GM18502 (cell line): ENCODE measurements at regions not wholly inside any gene's neighbourhood (a gene's known extent, or its start where the extent isn't known, plus 50 kb on each side); places are given as distances from the start of the nearest gene placed in this dataset.

Experiments
- ATAC-seq: cut with Tn5 transposase; IDR thresholded peaks from one replicate; pipeline ENCODE4 v1.9.1; 2021; ENCODE audit warnings: mild to moderate bottlenecking; ENCODE audit not compliant: unreplicated experiment, poor library complexity

DNA sequence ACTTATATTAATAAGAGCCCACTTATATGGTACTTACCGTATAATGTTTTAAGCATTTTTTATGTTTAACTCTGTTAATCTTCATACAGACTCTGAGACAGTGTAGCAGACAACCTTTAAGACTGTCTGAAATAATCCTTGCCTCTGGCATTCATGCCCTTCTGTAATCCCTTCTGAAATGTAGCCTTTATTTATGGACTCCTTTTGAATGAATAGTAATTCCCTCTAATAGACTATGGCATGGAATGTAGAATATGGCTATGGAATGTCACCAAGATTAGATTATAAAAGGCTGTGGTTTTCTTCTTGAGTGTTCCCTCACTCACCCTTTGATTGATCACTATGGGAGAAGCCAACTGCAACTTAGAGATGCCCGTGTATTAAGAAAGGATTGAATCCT, 439.4 kb downstream of the SH3GL2 start:
- ATAC-seq: no peak

DNA sequence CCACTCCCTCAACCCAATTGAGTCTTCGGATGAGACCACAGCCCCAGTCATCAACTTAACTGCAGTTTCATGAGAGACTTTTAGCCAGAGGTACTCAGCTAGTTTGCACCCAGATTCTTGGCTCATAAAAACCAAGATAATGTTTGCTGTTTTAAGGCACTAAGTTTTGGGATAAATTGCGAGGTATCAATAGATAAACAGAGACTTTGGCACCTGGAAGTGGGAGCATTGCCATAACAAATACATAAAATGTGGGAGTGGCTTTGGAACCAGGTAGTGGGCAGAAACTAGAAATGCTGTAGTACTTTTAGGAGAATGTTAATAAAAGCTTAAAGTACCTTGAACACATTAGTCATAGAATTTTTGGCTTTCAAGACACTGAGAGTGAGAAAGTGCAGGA, 439.8 kb downstream of the SH3GL2 start:
- no peak for ATAC-seq

DNA sequence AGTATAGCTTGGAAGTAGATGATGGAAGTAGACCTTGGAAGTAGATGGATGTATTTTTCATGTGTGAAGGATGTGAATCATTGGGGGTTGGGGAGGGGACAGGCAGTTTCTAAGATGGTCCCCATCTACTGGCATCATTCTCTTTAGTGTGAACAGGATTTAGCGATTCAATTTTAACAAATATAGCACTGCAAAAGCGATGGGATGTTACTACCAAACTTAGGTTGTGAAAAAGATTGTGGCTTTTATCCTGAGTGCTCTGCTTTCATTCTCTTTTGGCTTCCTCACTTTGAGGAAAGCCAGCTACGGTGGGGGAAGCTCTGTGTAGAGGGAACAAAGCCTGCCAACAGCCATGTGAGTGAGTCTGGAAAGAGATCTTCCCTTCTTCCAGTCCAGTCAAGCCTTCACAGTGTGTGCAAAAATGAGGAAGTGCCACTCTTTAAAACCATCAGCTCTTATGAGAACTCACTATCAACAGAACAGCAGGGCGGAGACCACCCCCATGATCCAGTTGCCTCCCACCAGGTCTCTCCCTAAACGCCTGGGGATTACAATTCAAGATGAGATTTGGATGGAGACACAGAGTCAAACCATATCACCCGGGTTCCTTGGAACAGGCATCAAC, 441.4 kb downstream of the SH3GL2 start:
- no peak for ATAC-seq

DNA sequence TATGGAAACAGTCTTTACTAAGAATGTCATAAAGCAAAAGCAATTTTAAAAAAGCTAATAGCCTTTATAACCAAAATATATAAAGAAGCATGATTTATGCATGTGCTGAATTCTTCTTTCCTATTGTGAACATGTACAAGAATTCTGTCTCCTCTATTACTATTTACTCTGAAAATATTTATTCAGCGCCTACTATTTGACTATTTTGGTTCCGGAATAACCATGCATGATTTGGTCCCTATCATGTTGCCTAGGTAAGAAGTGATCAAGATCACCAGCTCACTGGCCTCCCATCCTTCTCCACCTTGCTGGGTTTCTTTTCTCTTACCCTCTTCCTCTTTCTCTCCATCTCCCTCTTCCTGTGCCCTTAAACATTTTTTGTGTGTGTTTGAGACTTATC, 443.8 kb downstream of the SH3GL2 start:
- no peak for ATAC-seq

DNA sequence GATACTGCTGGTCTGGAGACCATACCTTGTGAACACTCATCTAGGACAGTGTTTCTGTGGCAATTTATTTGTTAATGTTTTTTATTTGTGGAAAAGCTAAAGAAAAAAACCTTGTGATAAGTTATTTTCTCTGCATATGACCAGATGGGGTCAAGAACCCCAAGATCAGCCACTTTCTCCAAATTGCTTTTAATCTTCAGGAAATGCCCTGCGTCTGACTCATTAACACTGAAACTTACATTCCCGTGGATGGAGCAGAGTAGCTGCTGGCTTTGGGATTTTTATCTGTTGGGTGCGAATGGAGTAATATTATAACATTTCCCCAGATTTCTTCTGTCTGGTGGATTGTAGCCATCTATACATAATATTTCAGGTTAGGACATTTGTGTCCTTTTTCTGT, 444.5 kb downstream of the SH3GL2 start:
- no peak for ATAC-seq

DNA sequence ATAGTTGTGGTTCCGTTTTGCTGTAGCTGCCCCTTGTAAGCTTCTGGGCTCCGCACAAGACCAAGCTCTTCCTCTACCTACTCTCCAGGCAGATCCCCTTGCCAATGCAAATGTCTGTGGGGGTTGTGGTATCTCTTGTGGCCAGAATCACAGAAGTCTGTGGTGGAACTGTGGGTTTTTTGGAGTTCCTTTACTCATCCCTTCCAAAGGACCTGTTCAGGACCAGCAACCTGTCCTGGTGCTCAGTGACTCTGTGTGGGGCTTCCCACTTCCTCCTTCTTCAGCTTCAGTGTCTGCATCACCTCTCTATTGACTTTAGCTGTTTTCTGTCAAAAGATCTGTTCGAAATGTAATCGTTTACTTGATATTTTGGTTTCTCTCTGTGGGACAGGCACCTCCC, 441.3 kb upstream of the ADAMTSL1 start:
- ATAC-seq: no peak

DNA sequence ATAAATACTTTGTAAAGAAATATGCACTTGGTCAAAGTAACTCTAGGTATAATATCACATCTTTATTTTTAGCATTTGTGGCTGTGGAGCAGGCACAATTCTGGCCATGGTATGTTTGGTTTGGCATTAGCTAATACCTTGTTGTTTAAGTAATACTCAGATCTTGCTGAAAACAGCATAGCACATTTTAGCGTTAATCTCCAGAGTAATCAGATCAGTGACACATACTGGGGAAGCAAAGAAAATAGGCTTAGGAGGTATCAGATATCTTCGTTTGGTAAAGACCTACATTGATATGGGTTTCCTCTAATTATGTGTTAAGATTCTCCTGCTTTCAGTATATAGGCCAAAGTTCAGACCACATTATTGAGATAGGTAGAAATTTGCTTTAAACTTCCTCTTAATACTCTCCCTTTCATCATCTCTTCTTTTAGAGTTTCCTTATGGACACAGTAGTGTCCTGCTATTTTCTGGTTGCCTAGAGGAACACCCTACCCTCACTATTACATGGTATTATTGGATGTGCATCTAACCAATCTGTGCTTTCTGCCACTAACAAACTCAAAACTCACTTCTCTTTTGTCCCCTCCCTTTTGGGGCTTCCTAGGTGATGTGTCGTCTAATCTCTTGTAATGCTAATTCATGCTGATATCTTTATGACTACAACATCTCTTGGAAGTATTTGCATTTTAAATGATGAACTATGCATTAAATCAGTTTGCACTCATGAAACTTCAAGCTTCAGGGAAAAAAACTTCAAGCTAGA, 437.3 kb upstream of the ADAMTSL1 start:
- no peak for ATAC-seq

DNA sequence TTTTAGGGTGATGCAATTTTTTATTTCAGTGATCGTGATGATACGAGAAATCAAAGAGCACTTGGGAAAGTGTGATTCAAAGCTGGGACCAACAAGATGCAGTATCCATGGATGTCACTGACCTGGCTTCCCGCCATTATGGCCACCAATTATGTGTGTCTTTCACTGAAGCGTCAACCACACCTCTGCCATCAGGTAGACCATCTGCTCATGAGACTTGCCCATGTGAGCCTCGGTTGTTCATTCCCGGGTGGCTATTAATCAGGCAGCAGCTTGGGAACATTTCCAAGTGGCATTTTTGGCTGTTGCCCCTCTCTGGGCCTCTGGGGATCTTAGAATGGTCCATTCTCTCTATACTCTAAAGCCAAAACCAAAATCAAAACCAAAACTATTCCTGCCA, 436.0 kb upstream of the ADAMTSL1 start:
- ATAC-seq: no peak

DNA sequence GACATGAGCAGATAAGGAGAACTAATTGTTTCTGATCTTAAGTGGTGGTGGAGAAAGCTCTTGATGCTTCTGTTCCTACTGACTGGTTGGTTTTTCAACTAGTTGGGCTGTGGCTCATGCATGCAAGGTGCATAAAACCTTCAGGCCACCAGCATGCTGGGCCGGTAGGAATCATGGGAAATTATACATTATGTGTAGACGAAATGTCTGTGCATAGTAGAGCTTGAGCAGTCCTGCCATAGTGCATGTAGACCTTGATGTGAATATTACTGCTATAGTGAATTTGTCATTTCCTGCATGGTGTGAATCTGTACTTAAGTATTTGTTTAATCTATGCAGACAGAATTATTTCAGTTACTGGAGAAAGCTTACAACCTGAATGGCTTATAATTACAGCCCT, 433.6 kb upstream of the ADAMTSL1 start:
- ATAC-seq: no peak

DNA sequence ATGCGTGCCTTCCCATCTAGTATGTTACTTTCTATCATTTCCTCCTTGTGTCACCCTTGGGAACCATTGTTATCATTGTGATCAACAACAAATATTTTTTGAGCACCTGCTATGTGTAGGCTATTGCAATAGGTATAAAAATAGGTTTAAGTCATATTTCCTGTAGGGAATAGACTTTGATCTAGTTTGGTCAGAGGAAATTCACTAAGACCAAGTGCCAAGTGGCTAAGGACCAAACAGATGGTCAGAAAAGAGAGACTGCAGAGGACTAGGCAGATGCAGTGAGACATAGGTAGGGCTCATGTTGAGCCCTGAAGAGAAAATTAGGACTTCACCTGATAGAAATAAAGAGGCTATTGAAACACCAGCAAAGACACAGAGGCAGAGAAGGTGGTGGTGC, 430.0 kb upstream of the ADAMTSL1 start:
- no peak for ATAC-seq

DNA sequence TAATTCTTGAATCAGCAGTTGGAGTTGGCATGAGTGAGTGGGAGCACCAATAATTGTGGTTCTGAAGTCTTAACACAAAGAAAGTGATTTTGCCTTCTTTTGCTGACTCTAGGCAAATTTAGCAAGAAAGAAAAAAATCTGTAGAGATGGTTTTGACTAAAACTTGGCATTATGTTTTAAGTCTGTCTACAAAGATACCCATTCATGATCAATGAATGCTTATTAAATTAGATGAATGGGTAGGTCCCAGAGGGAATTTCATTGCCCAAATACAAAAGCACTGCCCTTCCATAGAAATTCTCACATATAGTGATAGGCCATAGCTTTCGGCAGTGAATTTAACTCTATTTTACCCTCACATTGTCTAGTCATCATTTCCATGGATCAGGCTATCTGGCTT, 428.6 kb upstream of the ADAMTSL1 start:
- ATAC-seq: no peak

DNA sequence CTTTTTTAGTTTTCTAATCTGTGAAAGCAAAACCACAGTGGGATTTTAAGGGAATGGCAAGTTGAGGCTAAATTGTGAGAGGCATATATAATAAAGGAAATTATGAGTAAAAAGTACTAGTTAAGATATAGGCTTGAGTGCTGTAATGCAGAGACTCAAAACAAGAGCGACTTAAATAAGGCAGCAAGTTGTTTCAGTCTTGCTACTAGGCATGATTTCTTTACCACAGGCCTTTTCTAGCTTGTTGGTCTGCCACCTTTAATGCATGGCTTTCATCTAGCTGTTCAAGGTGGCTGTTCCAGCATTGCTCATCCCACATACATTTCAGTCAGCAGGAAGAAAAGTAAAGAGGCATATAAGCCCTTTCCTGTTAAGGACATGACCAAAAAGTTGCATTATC, 427.9 kb upstream of the ADAMTSL1 start:
- no peak for ATAC-seq

DNA sequence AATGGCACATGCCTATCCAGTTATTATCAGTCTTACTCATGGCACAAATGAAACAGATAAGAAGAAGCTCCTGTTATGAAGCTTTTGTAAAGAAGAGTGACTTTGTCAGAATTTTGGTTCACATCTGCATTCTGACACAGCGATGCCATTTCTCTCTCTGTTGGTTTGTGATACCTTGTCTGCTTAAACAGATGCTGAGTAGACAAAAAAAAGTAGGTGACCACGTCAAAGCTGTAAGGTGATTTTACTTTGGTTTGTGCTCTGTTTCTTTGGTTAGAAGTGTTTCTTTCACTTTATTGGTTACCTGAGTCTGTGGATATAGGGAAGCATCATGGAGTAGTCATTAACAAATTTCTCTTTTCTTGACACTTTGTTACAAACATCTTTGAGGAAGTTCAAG, 422.3 kb upstream of the ADAMTSL1 start:
- ATAC-seq: no peak

DNA sequence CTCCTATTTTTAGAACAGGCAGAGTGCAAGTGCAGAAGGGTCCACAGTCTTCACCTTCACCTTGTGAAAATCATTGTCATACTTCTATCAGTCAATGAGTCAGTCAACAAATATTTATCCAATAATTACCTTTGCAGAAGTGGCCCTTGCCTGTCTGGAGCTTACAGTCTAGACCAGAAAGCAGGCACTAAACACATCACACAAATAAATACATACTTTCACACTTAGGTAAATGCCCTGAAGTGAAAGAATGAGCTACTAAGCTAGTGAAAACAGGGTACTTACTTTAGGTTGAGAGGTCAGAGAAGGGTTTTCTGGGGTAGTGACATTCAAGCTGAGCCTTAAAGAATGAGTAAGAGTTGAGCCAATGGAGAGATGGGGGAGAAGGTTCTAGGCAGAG, 421.9 kb upstream of the ADAMTSL1 start:
- ATAC-seq: no peak

DNA sequence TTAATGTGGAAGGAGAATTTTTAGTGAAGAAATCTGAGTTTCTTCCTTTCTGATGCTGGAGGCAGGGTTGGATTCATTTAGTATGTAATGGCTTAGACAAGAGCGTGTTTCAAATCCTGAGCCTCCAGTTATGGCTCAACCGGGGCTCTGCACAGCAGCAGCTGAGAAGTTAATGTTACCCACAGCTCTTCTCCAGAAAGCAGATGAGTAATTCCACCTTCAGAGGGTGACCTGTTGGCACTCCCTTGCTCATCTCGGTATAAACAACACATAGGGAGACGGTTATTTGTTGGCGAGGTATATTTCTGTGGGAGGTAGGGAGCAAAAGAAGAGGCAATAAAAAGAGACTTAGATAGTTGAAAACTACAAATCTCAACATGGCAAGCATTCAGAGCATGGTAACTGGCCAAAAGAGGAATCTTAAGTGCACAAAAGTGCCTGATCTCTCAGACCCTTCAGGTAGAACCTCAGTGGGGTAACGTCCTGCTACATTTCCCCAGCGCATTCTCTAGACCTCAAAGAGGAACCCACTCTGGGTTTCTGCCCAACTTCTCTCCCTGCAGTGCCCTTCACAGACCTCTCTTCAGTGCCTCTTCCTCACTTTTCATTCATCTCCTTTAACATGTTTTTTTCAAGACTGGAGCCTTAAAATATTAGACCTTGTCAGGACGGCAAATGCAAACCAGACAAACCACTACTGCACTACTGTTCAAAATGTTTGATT, 417.5 kb upstream of the ADAMTSL1 start:
- ATAC-seq: no peak

DNA sequence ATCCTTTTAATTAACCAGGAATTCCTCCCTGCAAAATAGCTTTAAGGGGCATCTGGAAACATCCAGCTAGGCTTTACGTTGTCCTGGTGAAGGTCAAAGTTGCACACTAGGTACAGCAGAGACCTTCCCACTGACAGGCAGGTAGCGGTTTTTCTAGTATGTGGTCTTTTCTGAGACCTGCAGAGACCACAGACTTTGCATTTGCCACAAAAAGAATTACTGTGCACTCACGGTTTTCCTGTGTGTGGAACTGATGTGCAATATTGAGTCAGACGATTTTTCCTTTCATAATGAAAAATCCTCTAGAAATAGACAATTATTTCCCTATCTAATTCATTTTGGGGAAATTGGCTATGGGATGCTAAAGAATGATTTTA, 417.0 kb upstream of the ADAMTSL1 start:
- peak; percentile 95 for ATAC-seq

DNA sequence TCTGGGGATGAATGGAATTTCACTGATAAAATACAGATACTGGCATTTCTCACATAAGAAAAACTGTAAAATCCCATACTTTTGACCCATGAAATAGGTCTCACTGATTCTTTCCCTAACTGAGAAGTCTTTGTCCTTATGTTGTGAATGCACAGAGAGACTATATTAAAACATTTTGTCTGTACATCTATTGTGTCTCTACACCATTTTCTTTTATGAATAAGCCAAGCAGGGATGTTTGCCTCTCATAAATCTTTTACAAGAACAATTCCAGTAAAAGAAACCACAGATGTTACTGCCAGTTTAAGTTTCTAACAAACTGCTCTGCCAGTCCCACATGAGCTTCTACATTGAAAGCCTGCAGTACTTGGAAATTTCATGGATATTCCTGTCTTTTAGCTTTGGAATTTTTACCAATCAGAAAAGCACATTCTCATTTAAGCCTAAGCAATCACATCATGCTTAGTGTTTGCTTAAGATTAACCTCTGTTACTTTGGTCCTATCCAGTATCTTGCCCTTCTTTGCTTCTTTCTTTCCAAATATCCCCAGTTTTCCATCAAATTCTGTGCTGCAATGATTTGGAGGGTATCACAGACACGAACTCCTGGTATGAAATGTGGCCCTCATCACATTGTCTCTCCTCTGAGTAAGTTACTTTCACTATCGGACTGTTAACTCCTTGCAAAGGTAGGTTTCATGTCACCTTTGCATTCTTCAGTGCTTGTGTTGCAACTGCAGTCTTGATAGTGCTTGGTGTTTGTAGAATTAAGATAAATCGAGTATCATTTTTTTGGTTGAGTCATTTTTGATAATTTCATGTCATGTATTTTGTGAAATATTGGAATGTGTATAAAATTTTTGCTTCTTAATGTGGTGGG, 415.1 kb upstream of the ADAMTSL1 start:
- no peak for ATAC-seq

DNA sequence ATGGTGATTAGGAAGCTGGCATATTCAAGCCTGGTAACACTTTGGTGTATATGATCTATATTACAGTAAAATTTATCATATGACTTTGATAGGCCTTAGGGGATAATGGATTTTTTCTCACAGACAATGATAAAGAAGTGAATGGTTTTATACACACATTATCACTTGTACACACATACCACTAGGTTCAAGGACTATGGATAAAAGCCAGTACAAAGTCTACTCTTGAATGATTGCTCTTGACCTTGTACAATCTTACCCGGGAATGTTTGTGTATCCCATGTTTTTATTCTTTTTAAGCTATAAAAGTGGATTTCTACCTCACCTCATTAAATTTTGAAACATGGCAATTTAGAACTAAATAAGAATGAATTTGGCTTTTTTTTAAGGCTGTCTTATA, 414.5 kb upstream of the ADAMTSL1 start:
- no peak for ATAC-seq

DNA sequence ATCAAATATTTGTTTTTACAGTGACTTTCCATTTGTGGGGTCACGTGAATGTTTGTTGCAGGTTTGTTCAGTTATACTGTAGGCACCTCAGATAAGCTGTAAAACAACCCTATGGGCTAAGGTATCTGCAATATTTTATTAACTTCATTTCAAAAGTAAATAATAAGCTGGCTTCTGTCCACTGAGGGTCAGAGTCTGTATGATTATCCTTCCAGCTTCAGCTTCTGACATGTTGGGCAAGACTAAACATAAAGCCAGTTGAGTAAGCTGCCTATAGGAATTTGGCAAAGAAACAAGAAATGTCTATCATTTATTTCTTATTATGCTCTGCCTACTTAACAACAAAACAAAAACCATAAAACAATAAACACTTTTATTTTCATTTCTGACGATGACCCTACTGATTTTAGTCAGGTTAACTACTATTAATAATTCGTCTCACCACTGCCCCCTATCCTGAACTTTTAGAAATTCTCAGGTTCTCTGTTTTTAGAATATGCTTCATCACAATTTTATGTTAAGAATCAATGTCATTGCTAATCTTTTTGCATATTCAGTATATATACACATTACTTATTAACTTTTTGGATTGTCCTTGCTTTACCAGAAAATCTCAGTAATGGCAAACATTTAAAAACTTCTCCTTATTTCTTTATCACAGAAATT, 413.6 kb upstream of the ADAMTSL1 start:
- ATAC-seq: no peak

DNA sequence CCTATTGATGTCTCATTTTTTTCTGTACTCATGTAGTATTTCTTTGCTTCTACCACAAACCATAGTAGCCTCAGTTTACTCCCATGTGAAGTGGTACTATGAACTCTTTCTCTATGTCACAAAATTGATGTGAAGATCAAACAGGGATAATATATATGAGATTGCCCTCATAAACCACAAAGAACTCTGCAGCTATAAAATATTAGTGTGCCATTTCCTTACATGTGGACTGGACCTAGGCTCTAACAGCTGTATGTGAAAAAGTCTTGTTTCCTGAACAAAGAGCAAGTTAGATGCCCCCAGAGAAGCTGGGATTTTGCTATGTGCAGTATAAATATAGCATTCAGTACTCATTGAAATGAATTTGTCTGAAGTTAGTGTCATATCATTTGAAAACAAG, 412.6 kb upstream of the ADAMTSL1 start:
- ATAC-seq: no peak
